HG02678 (cell line): ENCODE measurements at regions not wholly inside any gene's neighbourhood (a gene's known extent, or its start where the extent isn't known, plus 50 kb on each side); places are given as distances from the start of the nearest gene placed in this dataset.

Experiments used
- ATAC-seq: cut with Tn5 transposase; IDR thresholded peaks from one replicate; pipeline ENCODE4 v1.9.1; 2021; ENCODE audit warnings: mild to moderate bottlenecking, moderate library complexity; ENCODE audit not compliant: unreplicated experiment

- ATAC-seq, result no peak
Measured at GRCh38 chr9:13378154-13378553, 98.7 kb upstream of the MPDZ start.

GRCh38 chr9:13377171-13377925 is 97.9 kb upstream of the MPDZ start:
- ATAC-seq, result no peak

DNA sequence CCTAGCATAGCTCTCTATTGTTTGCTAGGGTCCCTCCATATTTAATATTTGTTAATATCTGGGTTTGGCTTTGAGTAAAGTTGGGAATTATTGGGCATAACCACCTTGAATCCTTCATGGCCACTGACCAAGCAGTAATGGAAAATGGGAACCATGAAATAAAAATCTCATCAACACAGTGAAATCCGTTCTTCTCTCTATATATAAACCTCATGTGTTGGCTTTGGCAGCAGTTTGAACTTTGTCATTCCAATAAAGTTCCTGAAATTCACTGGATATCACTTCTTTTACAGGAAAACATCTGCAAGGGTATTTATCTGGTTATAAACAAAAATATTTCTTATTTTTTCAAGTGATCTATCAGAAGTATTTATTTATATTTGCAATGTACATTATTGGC is 93.0 kb upstream of the MPDZ start:
- ATAC-seq, result no peak

DNA sequence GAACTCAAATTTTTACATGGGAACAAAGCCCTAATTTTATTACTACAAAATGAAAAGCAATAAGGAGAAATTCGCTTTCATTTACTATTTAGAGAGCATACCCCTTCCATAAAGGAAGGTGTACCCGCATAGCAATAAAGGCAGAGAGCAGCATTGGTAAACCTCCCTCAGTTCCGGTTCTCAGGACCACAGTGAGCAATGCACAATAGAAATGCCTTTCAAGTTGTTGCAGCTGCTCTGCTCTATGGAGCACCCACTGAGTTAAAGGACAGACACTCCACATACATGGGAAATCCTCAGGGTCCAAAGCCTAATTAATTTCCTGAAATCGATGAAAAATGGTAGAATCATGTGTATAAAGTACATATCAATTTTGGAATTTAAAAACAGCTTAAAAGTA is 89.9 kb upstream of the MPDZ start:
- ATAC-seq, result no peak

DNA sequence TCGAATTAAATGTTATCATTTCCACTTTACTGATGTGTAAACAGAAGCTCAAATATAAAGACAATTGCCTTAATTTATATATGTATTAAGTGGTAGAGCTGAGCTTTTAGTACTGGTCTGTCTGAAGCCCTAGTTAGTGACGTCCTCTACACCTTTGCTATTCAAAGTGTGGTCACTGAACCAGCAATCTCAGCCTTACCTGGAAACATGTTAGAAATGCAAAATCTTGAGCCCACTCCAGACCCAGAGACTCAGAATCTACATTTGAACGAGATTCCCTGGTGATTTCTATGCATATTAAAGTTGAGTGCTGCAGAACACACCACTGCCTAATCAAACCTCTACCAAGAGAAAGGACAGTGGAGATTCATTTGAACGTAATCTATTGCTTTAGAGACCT is 88.3 kb upstream of the MPDZ start:
- no peak for ATAC-seq

DNA sequence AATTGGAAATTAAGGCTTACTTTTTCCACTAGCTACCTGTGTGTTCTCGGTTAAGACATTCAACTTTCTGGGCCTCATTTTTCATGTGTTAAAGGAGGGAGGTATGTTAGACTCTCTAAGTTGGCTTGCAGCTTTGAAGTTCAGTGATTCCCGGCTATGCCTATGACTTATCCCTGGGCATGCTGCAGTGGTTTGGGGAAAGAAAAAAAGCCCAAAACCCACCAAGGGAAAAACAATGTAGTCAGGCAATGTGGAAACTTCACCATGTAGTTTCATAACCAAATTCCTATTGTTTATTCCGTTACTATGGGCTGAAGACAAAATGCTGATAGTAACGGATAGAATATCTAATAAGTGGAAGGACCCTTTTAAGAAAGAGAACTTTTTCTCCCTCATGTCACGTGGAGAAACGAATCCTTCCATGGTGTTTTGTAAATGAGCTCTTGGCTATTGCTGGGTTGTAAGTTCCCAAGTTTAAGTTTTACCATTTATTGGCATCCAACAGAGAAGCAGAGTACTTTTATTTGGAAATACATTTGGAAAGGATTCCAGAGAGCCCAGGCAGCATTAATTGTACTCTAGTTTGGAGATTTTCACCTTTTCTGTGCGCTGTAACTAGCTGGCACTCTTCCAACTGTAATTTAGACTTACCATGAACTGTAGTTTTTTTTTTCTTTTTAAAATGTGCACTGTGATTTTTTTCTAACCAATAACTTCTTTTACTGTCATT is 84.9 kb upstream of the MPDZ start:
- no peak for ATAC-seq

DNA sequence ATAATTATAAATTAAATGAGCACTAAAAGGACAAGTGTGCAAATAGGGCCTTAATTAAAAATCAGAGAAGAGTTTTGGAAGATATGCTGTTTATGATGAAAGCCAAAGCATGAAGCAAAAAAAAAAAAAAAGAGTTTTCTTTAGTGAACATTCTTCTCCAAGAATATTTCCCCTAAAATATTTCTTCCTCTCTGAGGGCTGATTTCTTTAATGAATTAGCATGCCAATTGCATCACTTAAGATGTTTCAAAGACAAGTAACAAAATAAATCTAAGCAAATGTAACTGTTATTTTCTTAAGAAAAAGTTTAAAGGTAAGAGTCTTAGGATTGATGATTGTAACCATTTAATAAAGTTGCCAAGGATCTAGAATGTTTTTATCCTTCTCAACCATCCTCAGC is 81.6 kb upstream of the MPDZ start:
- no peak for ATAC-seq

DNA sequence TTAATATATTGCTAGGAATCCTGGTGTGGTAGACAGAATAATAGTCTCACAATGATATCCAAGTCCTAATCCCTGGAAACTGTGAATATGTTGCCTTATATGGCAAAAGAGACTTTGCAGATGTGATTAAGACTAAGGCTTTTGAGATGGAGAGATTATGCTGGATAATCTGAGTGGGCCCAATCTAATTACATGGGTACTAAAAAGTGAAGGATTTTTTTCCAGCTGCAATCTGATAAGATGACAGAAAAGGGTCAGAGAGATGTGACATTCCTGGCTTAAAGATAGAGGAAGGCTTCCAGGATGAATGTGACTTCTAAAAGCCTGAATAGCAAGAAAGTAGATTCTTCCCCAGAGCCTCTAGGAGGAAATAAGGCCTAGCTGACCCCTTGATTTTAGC is 80.7 kb upstream of the MPDZ start:
- no peak for ATAC-seq

DNA sequence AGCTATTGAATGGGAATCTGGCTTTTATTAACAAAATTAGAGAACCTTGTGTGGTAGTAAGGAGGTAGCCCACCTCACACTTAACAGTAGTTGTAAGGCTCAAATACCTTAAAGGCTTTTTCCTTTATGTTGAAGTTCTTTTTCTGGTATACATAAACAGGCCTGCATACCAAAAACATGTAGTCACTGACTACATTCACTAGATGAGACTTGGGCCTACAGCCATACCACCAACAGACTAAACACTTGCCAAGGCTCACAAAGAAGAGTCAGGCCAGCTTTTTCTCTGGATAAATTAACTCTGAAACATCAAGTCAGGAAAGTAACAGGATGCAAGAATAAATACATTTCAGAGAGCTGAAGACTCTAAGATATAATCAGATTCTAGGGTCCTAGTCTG is 78.6 kb upstream of the MPDZ start:
- no peak for ATAC-seq

DNA sequence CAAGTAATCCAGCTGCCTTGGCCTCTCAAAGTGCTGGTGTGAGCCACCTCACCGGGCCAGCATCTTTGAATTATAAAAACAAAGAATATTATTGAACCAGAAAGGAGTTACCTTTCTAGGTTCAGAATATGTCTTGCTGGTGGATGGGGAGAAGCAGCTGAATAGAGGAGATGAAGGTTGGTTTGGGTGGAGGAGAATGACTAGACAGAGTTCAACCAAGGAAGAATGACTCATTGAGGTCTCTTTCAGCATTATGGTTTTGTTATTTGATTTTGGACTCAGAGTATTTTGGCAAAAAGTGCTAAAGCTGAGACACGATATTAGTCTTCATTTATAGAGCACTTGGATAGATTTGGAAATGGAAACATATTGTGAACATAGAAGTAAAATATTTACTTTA is 75.2 kb upstream of the MPDZ start:
- no peak for ATAC-seq

GRCh38 chr9:13352451-13352979 is 73.0 kb upstream of the MPDZ start:
- no peak for ATAC-seq

- ATAC-seq, result no peak
Measured at GRCh38 chr9:13351778-13352386, 72.4 kb upstream of the MPDZ start.

- ATAC-seq, result no peak
Measured at GRCh38 chr9:13332571-13332970, 53.1 kb upstream of the MPDZ start.

DNA sequence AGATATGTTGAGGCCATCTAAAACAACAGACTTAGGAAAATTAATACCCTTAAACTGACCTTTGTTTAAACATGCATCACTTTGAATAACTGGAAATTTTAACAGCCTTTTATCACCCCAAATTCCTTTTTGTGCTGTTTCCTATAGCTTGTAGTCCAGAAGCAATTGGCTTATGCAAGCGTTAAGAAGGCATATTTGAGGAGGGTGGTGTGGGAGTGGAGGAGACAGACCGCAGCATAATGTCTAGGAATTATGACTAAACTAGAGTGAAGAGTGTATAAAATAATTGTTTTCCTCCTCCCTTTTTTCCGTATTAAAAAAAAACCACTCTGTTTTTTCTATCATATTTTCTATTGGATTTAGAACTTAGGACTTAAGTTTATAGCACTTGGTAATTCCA is 51.8 kb upstream of the MPDZ start:
- no peak for ATAC-seq

- no peak for ATAC-seq
Measured at GRCh38 chr9:13330396-13331004, 51.0 kb upstream of the MPDZ start.
